IMR-90 (cell line): ENCODE measurements at regions not wholly inside any gene's neighbourhood (a gene's known extent, or its start where the extent isn't known, plus 50 kb on each side); places are given as distances from the start of the nearest gene placed in this dataset.

Source experiments
- ATAC-seq: fragments of 200-7000 bp; cut with Tn5 transposase; 2 replicates; pipeline ENCODE4 v1.9.1; 2020; ENCODE audit warnings: low read depth, mild to moderate bottlenecking, moderate library complexity
- BruUV-seq: library from RNA; stranded (reverse); fragments of 400-500 nt; replicated peaks from 2 replicates; lab custom pipeline; 2021; lab: Mats Ljungman, UMichigan
- CTCF ChIA-PET: fragments of 300-600 bp; formaldehyde crosslinking; extraction: SDS; loops from one replicate; lab custom pipeline; 2021; ENCODE audit warnings: antibody characterized with exemption; lab: Yijun Ruan, JAX
- POLR2A ChIA-PET: fragments of 300-600 bp; sonication (Branson Sonifier 250); formaldehyde crosslinking; loops from one replicate; lab custom pipeline; 2022; ENCODE audit warnings: antibody characterized with exemption; ENCODE audit not compliant: unreplicated experiment; lab: Charles Lee
- DNase-seq: peaks from one replicate; pipeline ENCODE4 v3.0.0; 2013
- H2AFZ ChIP-seq: replicated peaks from 2 replicates; pipeline ENCODE3; 2013; ENCODE audit warnings: low read length, mild to moderate bottlenecking; ENCODE audit not compliant: poor library complexity
- H2AK5ac ChIP-seq: 2 replicates; pipeline ENCODE4 v1.6.1; 2013; ENCODE audit warnings: low read depth, low read length, inconsistent platforms
- H2AK9ac ChIP-seq: replicated peaks from 2 replicates; pipeline ENCODE3; 2013; ENCODE audit warnings: mild to moderate bottlenecking, low read depth, low read length, moderate library complexity; ENCODE audit not compliant: poor library complexity
- H2BK120ac ChIP-seq: 2 replicates; pipeline ENCODE4 v1.6.1; 2013; ENCODE audit warnings: low read depth, low read length, inconsistent platforms
- H2BK15ac ChIP-seq: 3 replicates; pipeline ENCODE4 v1.6.1; 2013; ENCODE audit warnings: low read depth, low read length, inconsistent platforms
- H2BK20ac ChIP-seq: 2 replicates; pipeline ENCODE4 v1.6.1; 2013; ENCODE audit warnings: low read depth, mild to moderate bottlenecking, inconsistent platforms, low read length, moderate library complexity
- H2BK5ac ChIP-seq: 2 replicates; pipeline ENCODE4 v1.6.1; 2013; ENCODE audit warnings: mild to moderate bottlenecking, low read depth, low read length, inconsistent platforms; ENCODE audit not compliant: poor library complexity, severe bottlenecking
- H3K14ac ChIP-seq: replicated peaks from 2 replicates; pipeline ENCODE4 v1.6.1; 2013; ENCODE audit warnings: low read depth, low read length, inconsistent platforms
- H3K18ac ChIP-seq: 2 replicates; pipeline ENCODE4 v1.6.1; 2013; ENCODE audit warnings: low read depth, low read length, control low read depth
- H3K23ac ChIP-seq: 2 replicates; pipeline ENCODE4 v1.6.1; 2013; ENCODE audit warnings: low read depth, low read length, inconsistent platforms
- H3K27ac ChIP-seq: 2 replicates; pipeline ENCODE4 v1.5.1; 2013; ENCODE audit warnings: mild to moderate bottlenecking, control low read depth, low read length; ENCODE audit not compliant: insufficient read depth
- H3K27me3 ChIP-seq: 2 replicates; pipeline ENCODE4 v1.6.1; 2013; ENCODE audit warnings: low read length; ENCODE audit not compliant: control insufficient read depth, insufficient read depth
- H3K36me3 ChIP-seq: 2 replicates; pipeline ENCODE4 v1.6.1; 2013; ENCODE audit warnings: low read length, mixed read lengths; ENCODE audit not compliant: control insufficient read depth, insufficient read depth
- H3K4ac ChIP-seq: 2 replicates; pipeline ENCODE4 v1.6.1; 2013; ENCODE audit warnings: low read depth, low read length, inconsistent platforms
- H3K4me1 ChIP-seq: 2 replicates; pipeline ENCODE4 v1.6.1; 2013; ENCODE audit warnings: low read length, mixed read lengths; ENCODE audit not compliant: control insufficient read depth, insufficient read depth
- H3K4me2 ChIP-seq: 2 replicates; pipeline ENCODE4 v1.6.1; 2013; ENCODE audit warnings: low read depth, mild to moderate bottlenecking, control low read depth, low read length, moderate library complexity
- H3K4me3 ChIP-seq: 2 replicates; pipeline ENCODE4 v1.5.1; 2013; ENCODE audit warnings: low read depth, mild to moderate bottlenecking, control low read depth, low read length, moderate library complexity; ENCODE audit not compliant: insufficient read depth
- H3K56ac ChIP-seq: 2 replicates; pipeline ENCODE4 v1.6.1; 2013; ENCODE audit warnings: low read length, inconsistent platforms; ENCODE audit not compliant: insufficient read depth; ENCODE audit errors: extremely low read depth
- H3K79me1 ChIP-seq, 2 experiments: 2 replicates each; pipeline ENCODE4 v1.6.1; 2013; ENCODE audit warnings: low read length in 2 of 2, inconsistent platforms in 1 of 2, low read depth in 1 of 2
- H3K9ac ChIP-seq: 2 replicates; pipeline ENCODE4 v1.6.1; 2013; ENCODE audit warnings: low read depth, low read length, control low read depth
- H3K9me1 ChIP-seq: 2 replicates; pipeline ENCODE4 v1.6.1; 2013; ENCODE audit warnings: low read length, inconsistent platforms; ENCODE audit not compliant: insufficient read depth
- H3K9me3 ChIP-seq: 2 replicates; pipeline ENCODE4 v1.6.1; 2013; ENCODE audit warnings: low read length; ENCODE audit not compliant: control insufficient read depth, insufficient read depth
- H4K20me1 ChIP-seq: 2 replicates; pipeline ENCODE4 v1.6.1; 2013; ENCODE audit warnings: low read length, inconsistent platforms; ENCODE audit not compliant: insufficient read depth
- H4K5ac ChIP-seq: 2 replicates; pipeline ENCODE4 v1.6.1; 2013; ENCODE audit warnings: mild to moderate bottlenecking, low read depth, low read length, control low read depth
- H4K8ac ChIP-seq, 2 experiments: 2 replicates each; pipeline ENCODE4 v1.6.1; 2013; ENCODE audit warnings: low read depth in 2 of 2, low read length in 2 of 2, control low read depth in 1 of 2, inconsistent platforms in 1 of 2
- H4K91ac ChIP-seq: 2 replicates; pipeline ENCODE4 v1.6.1; 2013; ENCODE audit warnings: low read depth, low read length, inconsistent platforms; ENCODE audit not compliant: insufficient read depth
- CHD1 ChIP-seq: IDR thresholded peaks from 2 replicates; pipeline ENCODE4 v1.6.1; 2012; ENCODE audit warnings: low read depth, low read length, improper control_type of control experiment
- FOS ChIP-seq: fragments of 150-350 bp; IDR thresholded peaks from 2 replicates; pipeline ENCODE4 v1.6.1; 2016; ENCODE audit warnings: low read depth, low read length
- MAFK ChIP-seq: IDR thresholded peaks from 2 replicates; pipeline ENCODE4 v1.6.1; 2012; ENCODE audit warnings: low read depth, low read length, improper control_type of control experiment
- MAZ ChIP-seq: IDR thresholded peaks from 2 replicates; pipeline ENCODE4 v1.6.1; 2012; ENCODE audit warnings: low read depth, mild to moderate bottlenecking, low read length, improper control_type of control experiment, moderate library complexity, borderline replicate concordance
- RAD21 ChIP-seq: IDR thresholded peaks from 2 replicates; pipeline ENCODE4 v1.6.1; 2012; ENCODE audit warnings: low read length, improper control_type of control experiment
- RFX5 ChIP-seq: IDR thresholded peaks from 2 replicates; pipeline ENCODE4 v1.8.0; 2012; ENCODE audit warnings: low read depth, mild to moderate bottlenecking, low read length, moderate library complexity
- SMC3 ChIP-seq: fragments of 150-350 bp; IDR thresholded peaks from 2 replicates; pipeline ENCODE4 v1.6.1; 2016; ENCODE audit warnings: low read depth, mild to moderate bottlenecking, antibody characterized with exemption, low read length, moderate library complexity
- USF2 ChIP-seq: fragments of 150-350 bp; IDR thresholded peaks from 2 replicates; pipeline ENCODE4 v1.6.1; 2017; ENCODE audit warnings: mild to moderate bottlenecking, antibody characterized with exemption, low read length, low read depth
- WGBS, 2 experiments: methylation state at CpG; one replicate each; pipeline versions ENCODE4 v1.1.5 to v1.1.7; 2013; ENCODE audit warnings: missing lambda C conversion rate in 2 of 2; ENCODE audit not compliant: insufficient read length in 1 of 2; ENCODE audit errors: extremely low coverage in 2 of 2; 5-methylcytosine and 5-hydroxymethylcytosine counted together
- dilution Hi-C: fragments of 300-500 bp; cut with HindIII; formaldehyde crosslinking; loops from one replicate; pipeline ENCODE4 v1.14.3; 2018; ENCODE audit warnings: low sequenced_read_pairs; ENCODE audit not compliant: unreplicated experiment
- in situ Hi-C: fragments of 300-500 bp; cut with MboI; formaldehyde crosslinking; loops from 3 replicates; pipeline ENCODE4 v1.14.3; 2019; ENCODE audit warnings: low sequenced_read_pairs, inconsistent platforms, mixed read lengths
- intact Hi-C: fragments of 100-400 bp; cut with micrococcal nuclease; formaldehyde crosslinking; loops from 2 replicates; pipeline ENCODE4 v1.10.0; 2022
- TF ChIP-seq, protein P1 (sequence below): conservative IDR thresholded peaks from 2 replicates; pipeline ENCODE4 v1.5.1; 2012; ENCODE audit warnings: mild to moderate bottlenecking, low read depth, low read length, improper control_type of control experiment

- no peak overlapping the region for H2BK120ac ChIP-seq
- intact Hi-C loops (no loop called here), dilution Hi-C loops (no loop called here), in situ Hi-C loops (no loop called here)
- no peak overlapping the region for H3K56ac ChIP-seq
- no peak overlapping the region for H3K23ac ChIP-seq
- H2AFZ ChIP-seq = no peak overlapping the region
- peak; percentile 27; the same call in 1 of the 2 replicates for ATAC-seq
- TF ChIP-seq CHD1 (no peak), FOS (no peak), MAFK (no peak), USF2 (no peak), RAD21 (no peak), SMC3 (no peak), RFX5 (no peak), MAZ (no peak)
- TF ChIP-seq, protein P1, sequence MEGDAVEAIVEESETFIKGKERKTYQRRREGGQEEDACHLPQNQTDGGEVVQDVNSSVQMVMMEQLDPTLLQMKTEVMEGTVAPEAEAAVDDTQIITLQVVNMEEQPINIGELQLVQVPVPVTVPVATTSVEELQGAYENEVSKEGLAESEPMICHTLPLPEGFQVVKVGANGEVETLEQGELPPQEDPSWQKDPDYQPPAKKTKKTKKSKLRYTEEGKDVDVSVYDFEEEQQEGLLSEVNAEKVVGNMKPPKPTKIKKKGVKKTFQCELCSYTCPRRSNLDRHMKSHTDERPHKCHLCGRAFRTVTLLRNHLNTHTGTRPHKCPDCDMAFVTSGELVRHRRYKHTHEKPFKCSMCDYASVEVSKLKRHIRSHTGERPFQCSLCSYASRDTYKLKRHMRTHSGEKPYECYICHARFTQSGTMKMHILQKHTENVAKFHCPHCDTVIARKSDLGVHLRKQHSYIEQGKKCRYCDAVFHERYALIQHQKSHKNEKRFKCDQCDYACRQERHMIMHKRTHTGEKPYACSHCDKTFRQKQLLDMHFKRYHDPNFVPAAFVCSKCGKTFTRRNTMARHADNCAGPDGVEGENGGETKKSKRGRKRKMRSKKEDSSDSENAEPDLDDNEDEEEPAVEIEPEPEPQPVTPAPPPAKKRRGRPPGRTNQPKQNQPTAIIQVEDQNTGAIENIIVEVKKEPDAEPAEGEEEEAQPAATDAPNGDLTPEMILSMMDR = no peak
- H3K9ac ChIP-seq = no peak overlapping the region
- H3K18ac ChIP-seq = no peak overlapping the region
- no peak overlapping the region for H3K27ac ChIP-seq
- no peaks in the 10 kb centered on the region for H3K9me3 ChIP-seq
- no peak overlapping the region for H3K4ac ChIP-seq
- DNase-seq = no peak
- ChIA-PET CTCF (no interaction called here), POLR2A (no interaction called here)
- H3K4me3 ChIP-seq = no peak overlapping the region
- H4K91ac ChIP-seq = no peak overlapping the region
- H4K8ac ChIP-seq = no peak overlapping the region
- H3K4me2 ChIP-seq = no peak overlapping the region
- H4K5ac ChIP-seq = no peak overlapping the region
- H2BK15ac ChIP-seq = no peak overlapping the region
- H2AK9ac ChIP-seq = no peak overlapping the region
- no peak overlapping the region for H2AK5ac ChIP-seq
- no peaks in the 10 kb centered on the region for H3K36me3 ChIP-seq
- no TSS peak for BruUV-seq
- H3K9me1 ChIP-seq = no peaks in the 10 kb centered on the region
- no peaks in the 10 kb centered on the region for H3K79me1 ChIP-seq
- H3K4me1 ChIP-seq = no peaks in the 10 kb centered on the region
- WGBS, 2 experiments = no CpG with 5 or more reads among the region's 2 CpGs
- H3K14ac ChIP-seq = no peak overlapping the region
- H2BK5ac ChIP-seq = no peak overlapping the region
- no peak overlapping the region for H2BK20ac ChIP-seq
- H4K20me1 ChIP-seq = no peaks in the 10 kb centered on the region
- H3K27me3 ChIP-seq = no peaks in the 10 kb centered on the region; the same call in 1 of the 2 replicates
Measured at GRCh38 chr6:145327586-145327985, 407.7 kb downstream of the EPM2A start.
